HG03565 (cell line): ENCODE measurements at regions not wholly inside any gene's neighbourhood (a gene's known extent, or its start where the extent isn't known, plus 50 kb on each side); places are given as distances from the start of the nearest gene placed in this dataset.
"Not testable (repeated sequence)": the region's sequence is repeated elsewhere in the genome, so short reads cannot be mapped to it uniquely, and the experiment has no call there.

ENCODE experiments used
- ATAC-seq: cut with Tn5 transposase; IDR thresholded peaks from one replicate; pipeline ENCODE4 v1.9.1; 2021; ENCODE audit warnings: mild to moderate bottlenecking, moderate library complexity; ENCODE audit not compliant: unreplicated experiment

DNA sequence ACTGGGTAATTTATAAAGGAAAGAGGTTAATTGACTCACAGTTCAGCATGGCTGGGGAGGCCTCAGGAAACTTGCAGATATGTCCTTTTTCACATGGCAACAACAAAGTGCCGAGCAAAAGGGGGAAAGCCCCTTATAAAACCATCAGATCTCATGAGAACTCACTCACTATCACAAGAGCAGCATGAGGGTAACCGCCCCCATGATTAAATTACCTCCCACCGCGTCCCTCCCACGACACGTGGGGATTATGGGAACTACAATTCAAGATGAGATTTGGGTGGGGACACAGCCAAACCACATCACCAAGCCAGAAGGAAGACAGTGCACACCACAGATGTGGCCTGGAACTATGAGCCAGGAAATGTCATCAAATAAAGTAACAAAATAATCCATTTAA, 292.8 kb downstream of the FOXO1 start:
- ATAC-seq = not testable (repeated sequence)

DNA sequence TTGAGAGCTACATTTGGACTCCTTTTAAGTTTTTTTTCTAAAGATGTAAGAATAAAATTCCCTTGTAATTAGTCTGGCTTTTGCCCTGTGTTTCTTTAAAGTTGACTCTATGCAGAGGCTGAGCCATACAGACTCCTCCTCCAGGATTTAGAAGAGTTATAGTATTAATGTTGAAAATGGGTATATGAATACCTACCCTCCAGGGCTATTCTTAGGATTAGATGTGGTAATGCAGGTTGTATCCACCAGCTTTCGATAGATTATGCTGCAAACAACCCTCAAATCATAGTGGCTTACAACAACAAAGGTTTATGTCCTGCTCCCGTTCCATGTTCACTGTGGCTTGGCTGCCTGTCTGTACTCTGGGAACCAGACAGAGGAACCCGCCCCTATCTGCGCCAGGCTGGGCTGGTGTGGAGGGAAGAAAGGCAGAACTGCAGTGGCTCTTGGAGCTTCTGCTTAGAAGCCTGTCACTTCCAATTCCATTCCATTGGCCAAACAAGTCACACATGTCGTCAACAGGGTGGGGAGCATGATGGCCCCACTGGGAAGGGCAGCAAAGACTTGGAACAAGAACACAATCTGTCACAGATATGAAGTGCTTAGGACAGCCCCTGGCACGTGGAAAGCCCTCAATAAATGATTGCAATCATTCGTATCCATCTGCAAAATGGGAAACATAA, 290.8 kb downstream of the FOXO1 start:
- no peak for ATAC-seq

DNA sequence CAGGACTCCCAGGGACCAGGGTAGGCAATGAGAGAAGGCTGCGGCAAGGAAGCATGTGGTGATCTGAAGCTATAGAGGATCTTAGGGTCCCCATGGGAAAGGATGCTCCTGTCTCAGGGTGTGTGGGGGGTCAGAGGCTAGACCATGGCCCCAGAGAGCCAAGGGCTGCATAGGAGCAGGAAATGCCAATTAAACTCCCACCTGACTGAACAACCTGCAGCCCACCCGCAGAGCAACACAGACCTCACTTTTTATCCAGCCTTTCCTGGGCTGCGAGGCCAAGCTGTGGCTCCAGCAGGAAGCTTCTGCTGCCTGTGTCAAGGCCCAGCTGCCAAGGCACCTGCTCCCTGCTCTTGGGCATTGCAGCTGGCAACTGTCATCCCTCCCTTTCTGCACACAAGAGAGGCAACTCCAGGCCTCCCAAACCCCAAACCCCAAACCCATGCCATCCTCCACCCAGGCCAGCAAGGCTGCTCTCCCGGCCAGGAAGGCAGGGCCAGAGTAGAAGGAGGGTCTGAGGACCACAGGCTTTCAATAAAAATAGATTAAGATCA, 290.1 kb downstream of the FOXO1 start:
- no peak for ATAC-seq

DNA sequence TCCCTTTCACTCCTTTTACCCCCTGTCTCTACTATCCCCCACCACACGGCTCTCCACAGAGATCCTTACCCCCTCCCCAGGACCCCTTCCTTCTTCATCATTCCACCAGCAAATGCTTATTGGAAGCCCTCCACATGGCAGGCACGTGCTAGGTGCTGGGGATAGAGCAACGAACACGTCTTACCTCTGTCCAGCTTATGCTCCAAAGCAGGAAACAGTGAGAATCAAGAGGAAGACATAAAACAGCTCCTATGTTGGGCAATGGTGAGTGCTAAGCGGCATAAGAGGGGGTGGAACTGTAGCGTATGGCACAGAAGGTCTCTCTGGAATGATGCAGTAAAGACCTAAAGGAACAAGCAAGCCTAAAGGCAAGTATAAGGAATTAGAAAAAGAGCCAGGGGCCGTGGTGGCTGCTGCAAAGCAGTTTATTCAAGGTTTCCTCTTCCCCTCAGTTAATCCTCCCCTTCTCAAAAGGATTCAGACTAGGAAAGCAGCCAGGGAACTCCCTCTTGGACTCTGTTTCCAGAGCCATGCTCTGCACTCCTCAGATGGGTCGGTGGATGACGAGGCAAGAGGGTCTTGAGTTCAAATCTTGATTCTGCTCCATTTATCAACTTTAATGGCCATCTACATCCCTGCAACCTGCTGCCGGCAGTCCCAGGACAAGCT, 289.4 kb downstream of the FOXO1 start:
- no peak for ATAC-seq

DNA sequence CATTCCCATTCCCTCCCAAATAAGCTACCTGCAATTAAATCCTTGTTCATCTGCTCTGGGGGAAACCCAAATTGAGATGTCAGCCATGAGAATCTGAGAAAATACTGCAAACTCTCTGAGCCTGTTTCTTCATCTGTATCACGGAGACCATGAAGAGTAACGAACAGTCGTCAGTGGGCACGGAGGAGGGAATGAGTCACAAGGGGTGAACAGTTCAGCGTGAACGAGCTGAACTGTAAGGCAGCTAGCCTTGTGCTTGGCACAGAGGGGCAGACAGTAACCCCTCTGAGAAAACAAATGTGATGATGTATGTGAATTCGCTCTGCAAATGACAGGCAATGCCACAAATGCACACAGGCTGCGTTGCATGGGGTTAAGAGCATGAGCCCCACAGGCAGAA, 288.7 kb downstream of the FOXO1 start:
- no peak for ATAC-seq

DNA sequence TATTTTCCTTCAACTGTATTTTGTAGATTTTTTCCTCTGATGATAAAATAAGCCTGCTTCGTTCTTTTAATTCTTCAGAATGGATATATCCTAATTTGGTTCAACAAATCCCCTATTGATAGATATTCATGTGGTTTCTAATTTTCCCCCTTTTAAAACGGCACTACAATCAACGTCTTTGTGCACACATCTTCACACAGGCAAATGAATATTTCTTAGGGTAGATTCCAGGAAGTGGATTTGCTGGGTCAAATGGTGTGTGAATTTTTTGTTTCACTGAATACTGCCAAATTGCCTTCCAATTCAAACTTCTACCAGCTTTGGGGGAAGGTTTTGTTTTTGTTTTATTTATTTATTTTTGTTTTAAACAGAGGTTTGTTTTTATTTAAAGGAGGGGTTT, 287.2 kb downstream of the FOXO1 start:
- no peak for ATAC-seq

DNA sequence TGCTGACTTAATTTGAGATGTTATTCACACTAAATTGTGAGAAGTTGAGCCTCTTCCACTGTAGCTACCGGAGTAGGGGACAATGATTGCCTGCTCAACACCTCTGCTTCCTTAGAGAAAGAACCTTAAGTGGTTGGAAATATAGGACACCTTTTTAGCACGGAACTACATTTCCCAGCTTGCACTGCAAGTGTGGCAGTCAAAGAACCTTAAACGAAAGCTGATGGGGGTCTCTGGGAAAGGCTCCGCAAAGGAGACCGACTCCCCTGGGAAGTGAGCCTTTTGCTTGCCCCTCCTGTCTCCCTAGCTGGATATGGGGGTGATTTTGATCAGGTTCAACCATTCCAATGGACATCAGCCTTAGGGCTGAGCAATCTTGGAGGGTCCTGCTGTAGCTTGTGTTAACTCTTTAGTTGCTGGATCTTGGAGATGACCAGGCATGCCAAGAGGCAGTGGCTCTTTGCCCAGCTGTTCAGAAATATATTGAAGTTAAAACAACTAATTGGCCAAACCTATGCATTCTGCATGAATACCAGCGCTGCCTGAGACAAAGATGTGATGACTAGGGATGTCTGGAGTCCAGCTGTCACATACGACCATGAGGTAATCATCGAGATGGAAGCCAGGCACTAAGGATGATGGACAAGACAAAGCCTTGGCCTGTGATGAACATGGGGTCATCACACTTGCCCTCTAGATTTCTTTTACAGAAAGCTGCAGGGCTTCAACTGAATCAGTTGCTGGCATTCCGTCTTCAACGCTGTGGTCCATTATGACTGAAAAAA, 286.5 kb downstream of the FOXO1 start:
- ATAC-seq = no peak

DNA sequence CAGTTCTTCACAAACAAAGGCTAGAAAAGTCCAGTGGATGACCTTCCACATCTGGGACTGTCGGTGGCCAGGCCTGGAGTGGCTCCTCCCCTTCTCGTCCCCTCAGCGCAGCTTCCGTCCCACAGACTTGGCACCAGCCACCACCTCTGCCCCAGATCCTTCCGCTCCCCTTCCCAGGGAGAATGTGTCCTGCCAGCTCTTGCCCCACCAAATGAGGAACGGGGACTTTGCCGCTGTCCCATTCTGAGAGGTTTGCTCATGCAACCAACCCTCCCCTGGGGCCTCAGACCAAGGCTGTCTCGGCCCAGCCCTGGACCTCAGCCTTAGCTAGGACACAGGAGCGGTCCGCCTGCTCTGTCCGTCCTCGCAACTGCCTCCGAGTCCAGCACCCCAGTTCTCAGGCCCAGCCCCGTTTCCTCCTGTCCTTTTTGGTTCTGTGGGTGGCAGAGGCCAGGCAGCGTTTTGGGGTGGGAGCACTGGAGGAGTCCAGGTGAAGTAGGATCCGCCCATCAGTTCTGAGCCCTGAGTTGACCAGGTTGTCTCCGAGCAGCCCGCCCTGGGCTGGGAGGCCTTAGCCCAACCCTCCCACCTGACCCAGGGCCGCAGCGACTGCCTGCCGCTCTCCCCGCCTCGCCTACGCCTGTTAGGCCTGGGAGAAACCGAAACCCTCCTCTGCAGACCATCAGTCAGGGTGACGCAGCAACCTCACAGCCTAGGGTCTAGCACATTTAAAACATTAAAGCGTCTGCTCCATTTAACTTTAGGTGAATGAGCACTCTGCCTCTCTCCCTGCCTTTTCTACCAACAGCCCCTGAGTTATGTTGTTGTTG, 284.3 kb downstream of the FOXO1 start:
- ATAC-seq = no peak

DNA sequence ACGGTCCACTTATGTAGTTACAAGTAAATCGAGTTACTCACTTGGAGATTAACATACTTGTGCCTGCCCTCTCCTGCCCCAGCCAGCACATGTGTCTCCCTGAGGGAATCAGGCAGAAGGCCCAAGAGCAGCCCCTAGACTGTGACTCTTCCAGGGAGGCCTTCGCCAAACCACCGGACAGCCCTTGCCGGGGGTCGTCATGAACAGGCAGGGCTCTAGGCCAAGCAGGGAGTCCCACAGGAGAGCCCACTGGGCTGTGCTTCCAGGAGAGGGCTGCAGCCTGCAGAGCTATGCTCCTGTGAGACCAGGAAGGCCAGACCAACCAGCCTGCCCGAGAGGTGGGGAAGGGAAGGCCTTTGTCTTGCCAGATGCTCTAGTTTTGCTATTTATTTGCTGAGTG, 283.3 kb downstream of the FOXO1 start:
- no peak for ATAC-seq

DNA sequence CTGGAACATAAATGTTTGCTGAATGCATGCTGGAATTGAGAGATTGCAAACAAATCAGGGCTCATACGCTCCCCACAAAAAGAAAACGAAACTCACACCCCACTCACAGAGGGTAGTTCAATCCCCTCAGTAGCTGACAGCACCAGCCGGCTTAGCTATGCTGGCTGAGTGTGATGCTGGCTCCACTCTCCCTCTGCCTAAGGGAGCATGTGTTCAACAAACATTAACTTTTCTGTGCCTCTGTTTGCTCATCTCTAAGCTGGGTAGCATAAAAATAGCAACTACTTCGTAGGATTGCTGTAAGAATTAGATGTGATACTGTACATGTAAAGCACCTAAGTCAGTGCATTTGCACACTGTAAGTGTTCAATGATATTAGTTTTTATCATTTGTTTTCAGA, 282.6 kb downstream of the FOXO1 start:
- ATAC-seq = no peak

DNA sequence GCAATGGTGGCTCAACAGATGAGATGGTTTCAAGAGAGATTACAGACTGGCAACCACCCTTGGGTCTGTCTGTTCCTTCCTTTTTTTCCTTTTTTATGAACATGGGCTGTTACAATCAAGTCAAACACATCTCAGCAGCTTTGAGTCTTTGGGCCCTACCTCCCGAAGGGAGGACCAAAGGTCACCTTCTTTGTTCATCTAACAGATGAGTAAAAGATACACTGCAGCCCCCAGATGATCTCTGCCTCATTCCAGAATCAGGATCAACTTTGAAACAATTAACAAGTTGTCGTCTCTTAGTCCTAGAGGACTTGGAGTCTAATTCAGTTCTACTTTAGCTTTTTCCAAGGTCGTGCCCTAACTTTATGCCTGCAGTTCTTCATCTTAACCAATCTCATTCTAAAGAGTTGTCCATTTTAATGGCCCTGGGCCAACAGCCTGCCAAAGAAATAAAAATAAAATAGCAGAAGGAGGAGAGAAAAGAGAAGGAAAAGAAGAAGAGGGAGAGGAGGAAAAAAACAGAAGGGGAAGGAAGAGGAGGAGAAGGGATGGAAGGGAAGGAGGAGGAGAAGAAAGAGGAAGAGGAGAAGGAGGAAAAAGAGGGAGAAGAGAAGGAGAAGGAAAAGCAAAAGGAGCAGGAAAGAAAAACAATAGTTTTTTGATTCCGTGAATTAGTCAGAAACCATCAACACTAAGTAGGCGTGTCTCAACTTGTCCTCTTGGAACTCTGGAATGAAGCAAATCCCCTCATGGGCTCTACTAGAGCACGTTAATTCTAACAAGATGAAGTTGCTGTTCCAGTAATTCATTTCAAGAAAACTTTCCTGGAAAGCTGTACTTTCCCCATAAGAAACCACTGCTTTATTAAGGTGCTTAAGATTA, 281.2 kb downstream of the FOXO1 start:
- no peak for ATAC-seq

DNA sequence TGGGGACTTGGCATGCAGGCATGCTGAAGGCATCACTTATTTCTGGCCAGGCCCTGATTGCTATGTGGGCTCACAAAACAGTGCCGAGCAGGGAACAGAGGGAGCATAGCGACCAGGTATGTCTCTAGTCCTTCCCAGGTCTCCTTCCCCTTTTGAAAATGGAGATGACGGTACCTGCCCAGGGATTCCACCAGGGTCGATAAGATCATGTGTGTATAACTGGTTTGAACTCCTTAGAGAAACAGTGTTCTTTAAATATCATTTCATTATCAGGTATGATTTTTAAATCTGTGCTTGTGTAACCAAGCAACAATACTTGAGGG, 280.6 kb downstream of the FOXO1 start:
- ATAC-seq = no peak

DNA sequence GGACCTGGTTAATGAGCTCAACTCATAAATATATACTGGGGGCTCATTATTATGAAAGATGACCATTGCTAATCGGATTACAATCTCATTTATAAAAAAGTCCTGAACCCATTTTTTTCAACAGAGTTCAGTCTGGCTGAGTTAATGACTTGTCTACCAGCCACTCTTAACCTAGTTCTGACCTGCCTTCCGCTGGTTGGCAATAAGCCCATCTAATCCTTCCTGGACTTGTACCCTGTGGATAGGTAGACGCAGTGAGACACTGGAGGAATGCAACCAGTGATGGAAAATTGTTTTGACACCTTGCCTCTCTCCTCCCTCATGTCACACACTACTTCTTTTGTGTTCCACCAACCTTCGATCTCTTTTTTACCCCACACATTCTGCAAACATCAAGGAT, 279.9 kb downstream of the FOXO1 start:
- no peak for ATAC-seq

DNA sequence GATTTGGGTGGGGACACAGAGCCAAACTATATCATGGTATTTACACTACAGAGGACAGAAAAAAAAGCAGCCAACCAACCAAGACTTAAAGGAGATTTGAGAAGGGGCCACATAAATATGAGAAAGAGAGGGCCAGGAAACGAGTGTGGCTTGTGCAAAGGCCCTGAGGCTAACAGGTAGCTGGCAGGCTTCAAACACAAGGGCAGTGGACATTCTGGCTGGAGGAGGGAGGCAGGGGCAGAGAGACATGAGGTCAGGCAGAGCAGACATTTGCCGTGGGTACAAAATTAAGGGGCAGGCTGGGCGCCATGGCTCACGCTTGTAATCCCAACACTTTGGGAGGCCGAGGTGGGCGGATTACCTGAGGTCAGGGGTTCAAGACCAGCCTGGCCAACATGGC, 278.7 kb downstream of the FOXO1 start:
- ATAC-seq = no peak

DNA sequence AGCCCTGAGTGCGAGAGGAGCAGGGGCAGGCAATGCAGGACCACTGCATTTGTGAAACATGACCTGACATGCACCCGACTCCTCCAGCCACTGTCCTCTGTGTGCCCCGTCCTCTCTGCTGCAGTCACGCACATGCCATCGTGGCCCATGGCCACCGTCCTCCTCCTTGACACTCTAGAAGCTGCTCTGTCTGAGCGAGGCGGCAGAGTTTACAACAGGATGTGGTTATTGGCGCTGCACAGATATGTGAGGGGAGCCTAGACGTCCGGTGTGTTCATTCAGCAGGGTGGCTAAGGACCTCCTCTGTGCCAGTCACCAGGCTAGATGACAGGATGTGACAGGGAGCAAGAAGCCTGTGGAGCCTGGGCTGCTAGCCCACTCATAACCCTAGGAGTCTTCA, 277.8 kb downstream of the FOXO1 start:
- peak; percentile 99 for ATAC-seq

DNA sequence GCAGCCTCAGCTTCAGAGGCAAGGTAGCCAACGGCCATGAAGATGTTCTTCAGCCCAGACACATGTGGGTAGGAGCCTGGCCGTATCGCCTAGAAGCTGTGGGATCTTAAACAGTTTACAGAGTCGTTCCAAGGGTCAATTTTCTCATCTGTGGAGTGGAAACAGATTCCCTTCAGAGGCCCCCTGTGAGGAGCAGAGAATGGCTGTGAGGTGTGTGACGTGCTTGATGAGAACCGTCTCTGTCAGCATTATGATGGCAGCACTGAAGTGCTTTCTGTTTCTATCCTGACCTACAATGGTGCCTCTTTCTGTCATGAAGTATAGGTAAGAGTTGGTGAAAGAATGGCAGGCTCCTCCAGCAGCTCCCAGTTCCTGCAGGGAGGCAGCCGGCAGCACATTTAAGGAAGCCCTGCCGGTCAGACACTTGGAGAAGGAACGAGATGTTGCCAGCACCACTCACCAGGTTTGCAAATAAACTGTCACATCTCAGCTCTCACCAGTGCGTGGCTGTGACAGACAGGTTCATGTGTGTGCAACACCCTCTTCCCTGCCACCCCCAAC, 277.3 kb downstream of the FOXO1 start:
- peak; percentile 31 for ATAC-seq

DNA sequence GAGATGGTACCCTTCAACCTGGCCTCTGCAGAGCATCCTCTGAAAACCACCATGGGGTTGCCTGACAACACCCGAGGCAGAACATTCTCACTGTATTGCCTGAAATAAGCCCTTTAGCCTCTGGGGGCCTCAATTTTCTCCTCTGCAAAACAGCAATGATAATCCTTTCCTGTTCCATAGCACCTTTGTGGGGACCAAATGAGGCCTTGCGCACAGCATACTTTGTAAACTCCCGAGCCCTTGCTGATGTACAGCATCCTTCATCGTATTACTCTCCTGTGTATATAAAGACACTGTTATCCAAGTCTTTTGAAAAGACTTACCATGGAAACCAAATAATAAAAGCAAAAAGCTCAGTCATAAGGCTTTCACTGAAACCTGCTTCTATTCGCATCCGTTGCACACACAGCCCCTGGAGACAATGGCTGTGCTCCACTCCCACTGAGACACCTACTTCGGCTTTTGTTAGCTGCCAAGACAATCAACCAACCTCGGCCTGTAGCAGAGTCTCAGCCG, 276.0 kb downstream of the FOXO1 start:
- ATAC-seq = no peak

DNA sequence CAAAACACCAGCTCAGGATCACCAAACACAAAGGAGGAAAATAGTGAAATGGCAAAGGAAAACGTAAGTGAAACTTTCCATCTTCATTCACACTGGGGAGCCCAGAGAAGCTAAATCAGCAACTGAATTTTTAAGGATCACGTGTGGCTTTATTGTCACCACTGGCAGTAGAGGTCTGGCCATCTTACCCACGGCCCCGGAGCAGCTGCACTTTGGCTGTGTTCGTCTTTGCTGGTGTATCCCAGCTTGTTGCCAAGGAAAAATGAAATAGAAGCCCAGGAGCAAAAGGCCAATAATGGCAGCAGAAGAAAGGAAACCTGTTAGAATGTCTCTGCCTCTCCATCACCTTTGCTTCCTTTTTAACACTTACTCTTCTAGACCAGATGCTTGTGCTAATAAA, 274.7 kb downstream of the FOXO1 start:
- no peak for ATAC-seq

DNA sequence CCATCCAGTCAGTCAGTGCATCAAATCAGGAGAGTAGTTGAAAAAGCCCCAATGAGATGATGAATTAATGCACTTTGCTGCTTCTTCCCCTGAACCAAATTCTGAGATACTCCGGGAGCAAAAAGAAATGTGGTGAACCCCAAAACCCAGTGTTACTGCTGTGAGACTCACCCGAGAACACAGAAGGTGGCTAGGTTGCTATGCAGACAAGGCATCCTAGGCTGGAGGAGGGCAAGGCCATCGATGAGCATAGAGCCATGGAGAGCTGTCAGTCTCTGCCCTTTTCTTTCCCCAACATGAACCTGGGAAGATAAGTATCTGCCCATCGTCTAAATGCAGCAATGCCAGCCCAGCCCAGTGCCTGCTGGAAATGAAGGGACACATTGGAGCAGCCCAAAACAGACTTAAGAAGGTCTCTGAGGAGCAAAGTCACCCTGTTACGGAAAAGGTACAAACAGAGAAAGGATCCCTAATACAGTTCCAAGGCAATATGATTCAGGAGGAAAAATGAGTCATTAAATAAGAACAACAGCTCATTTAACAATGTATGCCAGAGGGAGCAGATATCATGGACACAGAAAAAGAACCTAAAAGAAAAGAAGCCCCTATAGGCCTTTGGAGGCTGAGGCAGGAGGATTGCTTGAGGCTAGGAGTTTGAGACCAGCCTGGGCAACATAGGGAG, 272.0 kb downstream of the FOXO1 start:
- ATAC-seq = no peak
